CD4-positive, alpha-beta T cell treated with Interleukin-4 for 4 hours (primary cell): ENCODE measurements at regions not wholly inside any gene's neighbourhood (a gene's known extent, or its start where the extent isn't known, plus 50 kb on each side); places are given as distances from the start of the nearest gene placed in this dataset.
"Not testable (repeated sequence)": the region's sequence is repeated elsewhere in the genome, so short reads cannot be mapped to it uniquely, and the experiment has no call there.

Source experiments
- DNase-seq: peaks from one replicate; pipeline ENCODE4 v3.0.0-alpha.2; 2020

DNA sequence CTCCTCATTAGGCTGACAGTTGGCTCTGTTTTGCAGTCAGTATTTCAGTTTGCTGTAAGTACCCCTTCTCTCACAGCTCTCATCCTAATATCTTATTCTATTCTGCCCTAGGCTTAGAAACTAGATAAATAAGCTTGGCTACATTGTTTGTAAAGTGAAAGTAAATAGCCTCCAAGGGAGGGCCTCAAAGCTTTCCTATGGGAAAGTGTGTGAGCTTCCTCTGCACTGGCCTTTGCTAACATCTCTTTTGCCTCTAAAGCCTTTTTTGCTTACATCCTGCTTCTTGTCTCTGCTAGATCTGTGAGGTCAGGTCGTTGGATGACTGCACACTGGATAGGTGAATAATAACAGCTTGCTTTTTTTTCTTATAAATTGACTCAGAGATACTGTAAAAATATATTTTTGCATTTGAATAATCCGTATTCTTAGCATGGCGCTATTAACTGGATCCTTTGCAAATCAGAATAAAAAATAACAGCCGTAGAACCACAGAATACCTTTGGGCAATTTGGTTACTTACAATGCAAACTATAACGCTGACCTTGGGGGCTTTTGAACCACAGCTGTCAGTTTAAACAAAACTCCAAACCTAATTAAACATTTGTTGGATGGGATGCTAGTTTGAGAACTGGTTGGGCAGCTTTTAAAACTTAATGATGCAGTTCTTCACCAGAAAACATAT lies 55.1 kb downstream of the TTC6 start:
- DNase-seq: no peak

DNA sequence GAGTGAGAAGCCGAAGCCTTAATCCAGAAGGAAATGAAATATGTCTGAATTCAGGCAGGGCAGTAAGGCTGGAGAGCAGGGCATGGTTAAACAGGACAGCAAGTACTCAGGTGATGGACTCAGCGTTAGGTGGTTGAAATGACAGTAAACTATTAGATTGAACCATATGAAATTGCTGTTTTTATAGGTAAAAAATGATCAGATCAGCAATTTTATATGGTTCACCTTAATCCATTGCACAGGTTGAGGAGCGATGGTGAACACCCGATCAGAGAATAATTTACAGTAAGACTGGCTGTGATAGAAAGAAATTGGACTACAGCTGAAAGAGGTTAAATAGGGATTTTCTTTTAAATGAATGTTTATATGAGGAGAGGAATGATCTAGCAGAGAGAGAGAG lies 56.6 kb downstream of the TTC6 start:
- no peak for DNase-seq

DNA sequence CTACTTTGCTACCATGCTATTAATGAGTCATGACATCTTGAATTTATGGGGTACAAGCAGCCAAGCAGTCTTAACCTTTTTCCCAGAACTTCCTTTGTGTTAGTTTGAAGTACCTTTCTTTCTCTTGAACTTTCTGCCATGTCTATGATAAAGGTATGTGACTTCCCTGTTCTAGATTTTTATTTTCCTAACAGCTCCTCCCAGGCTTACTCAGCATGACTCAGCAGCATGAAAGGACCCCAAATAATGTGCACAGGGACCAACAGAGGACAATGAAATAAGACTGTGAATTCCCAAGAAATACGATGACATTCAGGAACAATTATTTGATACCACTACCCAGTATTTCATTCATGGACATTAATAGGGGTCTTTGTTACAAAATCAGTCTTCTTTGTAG lies 60.0 kb downstream of the TTC6 start:
- no peak for DNase-seq

DNA sequence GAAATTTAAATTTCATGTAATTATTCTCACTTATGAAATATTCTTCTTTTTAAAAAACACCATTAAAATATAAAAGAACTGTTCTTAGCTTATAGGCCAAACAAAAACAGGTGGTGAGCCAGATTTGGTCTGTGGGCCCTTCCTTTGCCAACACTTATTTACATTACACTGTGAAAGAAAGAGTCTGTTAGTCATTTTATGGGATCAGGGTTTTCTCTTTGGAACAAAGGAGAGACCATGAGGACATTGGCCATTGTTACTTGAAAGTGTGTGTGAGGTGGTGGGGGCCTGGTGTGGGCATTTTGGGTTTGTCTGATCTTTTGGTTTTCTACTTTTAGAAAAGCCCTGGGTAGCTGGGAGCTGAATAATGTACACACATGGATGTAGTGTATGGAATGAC lies 62.7 kb downstream of the TTC6 start:
- no peak for DNase-seq

DNA sequence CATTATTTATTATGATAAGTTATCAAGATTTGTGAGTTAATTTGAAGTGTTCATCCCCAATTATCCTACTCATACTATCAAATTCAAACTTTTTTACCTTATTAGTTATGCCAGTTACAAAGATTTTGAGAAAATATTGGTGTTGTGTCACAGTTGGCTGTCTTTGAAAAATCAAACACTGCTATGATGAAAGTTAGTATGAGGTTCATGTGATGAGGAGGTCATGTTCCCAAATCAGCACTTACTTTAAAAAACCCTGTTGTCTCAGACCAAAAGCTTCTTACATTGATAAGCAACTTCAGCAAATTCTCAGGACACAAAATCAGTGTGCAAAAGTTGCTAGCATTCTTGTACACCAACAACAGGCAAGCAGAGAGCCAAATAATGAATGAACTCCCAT lies 68.1 kb downstream of the TTC6 start:
- DNase-seq: no peak

DNA sequence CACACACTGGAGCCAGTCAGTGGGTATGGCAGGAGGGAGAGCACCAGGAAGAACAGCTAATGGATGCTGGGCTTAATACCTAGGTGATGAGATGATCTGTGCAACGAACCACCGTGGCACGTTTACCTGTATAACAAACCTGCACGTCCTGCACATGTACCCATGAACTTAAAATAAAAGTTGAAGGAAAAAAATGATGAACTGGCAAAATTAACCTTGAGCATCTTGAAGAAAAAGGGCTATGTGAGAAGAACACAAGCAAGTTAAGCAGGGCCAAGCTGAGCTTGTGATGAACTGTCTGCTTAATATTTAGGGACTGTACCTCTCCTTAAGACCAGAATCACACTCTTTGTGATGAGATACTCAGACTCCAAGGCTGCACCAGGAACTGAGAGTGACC lies 70.0 kb downstream of the TTC6 start:
- DNase-seq: no peak

DNA sequence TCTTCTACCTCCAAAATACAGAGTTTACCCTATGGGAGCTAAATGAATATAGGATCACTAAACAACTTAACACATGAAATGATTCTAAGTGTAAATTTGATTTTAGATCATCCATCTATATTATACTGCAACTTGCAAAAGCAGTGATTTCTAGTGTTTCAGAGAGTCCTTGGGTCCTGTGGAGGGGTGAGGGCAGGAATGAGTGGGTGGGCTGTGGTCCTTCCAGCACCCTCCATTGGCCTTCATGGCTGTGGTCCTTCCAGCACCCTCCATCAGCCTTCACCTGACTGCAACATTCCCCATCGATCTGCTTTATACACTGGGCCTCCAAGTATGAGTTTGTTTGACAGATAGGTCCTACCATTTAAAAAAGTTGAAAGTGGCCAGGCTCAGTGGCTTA lies 70.5 kb downstream of the TTC6 start:
- DNase-seq: no peak

DNA sequence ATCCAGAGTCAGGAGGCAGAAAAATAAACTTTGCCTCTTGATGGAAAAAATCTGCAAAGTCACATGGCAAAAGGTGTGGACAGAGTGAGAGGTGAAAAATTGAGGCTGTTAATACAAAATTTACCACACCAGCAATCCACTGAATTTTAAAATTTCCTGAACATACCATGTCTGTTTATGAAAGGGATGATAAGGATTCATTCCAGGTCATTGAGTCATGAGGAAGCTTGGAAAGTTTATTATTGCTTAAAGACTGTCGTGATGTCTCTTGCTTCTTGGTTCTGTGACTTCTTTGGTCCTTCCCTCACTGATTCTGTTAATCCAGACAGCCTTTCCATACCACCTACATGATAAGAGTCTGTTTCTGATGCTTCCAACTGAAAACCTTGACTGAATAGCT lies 73.2 kb downstream of the TTC6 start:
- DNase-seq: no peak

DNA sequence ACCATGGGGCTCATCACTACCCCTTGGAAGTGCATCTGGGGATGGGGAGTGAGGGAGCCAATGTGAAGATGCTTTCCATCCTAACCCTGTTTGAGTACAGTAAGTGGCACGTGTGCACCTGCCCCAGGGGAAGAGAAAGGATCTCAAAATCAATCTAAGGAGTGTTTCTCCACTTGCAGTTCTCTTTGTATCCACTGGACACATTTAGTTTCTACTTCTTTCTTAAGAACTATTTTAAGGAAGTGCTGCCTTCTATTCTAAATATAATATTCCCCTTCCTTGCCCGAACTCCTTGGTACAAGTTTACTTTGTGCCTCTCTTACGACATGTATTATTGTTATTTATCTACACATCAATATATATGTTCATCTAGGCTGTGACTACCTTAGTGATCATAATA lies 73.8 kb downstream of the TTC6 start:
- DNase-seq: no peak

DNA sequence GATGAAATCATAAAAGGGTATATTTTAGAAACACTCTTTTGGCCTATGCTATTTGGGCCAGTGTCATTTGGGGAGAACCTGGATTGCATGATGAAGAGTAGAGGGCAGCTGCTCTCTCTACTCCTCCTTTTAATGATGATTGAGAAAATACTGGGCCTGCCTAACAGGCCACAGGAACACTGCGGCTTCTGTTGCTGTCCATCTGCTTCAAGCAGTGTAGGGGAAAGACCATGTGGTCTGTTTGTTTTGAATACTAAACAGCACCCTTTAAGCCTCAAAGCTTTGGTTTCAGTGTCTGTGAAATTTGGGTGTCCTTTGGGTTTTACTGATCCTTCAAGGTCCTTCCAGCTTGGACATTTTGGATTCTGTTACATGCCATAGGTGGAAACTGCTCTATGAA lies 78.0 kb downstream of the TTC6 start:
- no peak for DNase-seq

DNA sequence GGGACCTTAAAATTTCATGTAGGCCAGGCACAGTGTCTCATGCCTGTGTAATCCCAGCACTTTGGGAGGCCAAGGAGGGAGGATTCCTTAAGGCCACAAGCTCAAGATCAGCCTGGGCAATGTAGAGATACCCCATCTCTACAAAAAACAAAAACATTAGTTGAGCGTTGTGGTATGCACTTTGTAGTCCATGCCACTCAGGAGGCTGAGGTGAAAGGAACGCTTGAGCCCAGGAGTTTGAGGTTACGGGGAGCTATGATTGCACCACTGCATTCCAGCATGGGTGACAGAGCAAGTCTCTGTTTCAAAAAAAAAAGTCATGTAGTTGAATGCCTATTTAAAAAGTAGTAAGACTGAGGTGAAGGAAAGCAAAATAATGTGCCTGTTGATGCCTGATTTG lies 83.5 kb downstream of the TTC6 start:
- DNase-seq: no peak

DNA sequence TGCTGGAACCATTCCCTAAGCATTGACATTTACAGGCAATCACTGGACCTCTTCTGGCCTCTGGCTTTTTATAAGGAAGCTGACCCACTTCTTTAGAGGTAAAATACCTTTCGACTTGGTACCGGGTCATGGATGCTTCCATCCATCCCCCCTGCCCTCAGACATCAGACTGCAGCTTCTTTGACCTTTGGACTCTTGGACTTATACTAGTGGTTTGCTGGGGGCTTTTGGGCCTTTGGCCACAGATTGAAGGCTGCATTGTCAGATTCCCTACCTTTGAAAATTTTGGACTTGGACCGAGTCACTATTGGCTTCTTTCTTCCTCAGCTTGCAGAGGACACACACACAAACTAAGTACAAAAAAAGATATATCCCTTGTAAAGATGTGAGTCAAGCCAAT lies 86.1 kb downstream of the TTC6 start:
- DNase-seq: no peak

DNA sequence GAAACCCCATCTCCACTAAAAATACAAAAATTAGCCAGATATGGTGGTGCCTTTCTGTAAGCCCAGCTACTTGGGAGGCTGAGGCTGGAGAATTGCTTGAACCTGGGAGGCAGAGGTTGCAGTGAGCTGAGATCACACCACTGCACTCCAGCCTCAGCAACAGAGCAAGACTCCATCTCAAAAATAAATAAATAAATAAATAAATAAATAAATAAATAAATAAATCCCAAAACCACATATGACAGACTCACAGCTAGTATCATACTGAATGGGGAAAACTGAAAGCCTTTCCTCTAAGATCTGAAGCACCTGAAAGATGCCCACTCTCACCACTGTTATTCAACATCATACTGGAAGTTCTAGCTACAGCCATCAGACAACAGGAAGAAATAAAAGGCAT lies 97.3 kb downstream of the TTC6 start:
- DNase-seq: not testable (repeated sequence)

DNA sequence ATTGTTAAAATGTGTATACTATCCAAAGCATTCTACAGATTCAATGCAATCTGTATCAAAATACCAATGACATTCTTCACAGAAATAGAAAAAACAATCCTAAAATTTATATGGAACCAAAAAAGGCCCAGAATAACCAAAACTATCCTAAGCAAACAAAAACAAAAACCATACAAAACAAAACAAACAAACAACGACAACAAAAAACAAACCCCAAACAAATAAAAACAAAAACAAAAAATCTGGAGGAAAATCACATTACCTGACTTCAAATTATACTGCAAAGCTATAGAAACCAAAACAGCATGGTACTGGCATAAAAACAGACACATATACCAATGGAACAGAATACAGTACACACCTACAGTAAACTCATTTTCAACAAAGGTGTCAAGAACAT lies 98.0 kb downstream of the TTC6 start:
- not testable (repeated sequence) for DNase-seq

DNA sequence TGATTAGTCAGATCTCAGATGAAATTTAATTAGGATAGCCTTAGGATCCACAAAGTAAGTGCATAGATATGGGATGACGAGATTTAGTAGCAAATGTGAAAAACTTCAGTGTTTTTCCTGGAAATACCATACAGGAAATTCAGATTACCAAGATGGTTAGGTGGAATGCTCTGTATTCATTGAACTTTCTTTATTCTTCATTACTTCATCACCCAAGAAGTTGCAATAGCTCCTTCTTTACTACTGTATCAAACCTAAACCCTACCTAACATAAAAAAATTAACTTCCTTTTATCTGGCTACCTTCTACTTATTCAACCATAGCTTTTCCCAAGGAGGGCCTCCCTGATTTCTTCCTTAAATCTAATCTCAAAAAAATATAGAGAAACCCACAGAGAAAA lies 100.4 kb downstream of the TTC6 start:
- no peak for DNase-seq

DNA sequence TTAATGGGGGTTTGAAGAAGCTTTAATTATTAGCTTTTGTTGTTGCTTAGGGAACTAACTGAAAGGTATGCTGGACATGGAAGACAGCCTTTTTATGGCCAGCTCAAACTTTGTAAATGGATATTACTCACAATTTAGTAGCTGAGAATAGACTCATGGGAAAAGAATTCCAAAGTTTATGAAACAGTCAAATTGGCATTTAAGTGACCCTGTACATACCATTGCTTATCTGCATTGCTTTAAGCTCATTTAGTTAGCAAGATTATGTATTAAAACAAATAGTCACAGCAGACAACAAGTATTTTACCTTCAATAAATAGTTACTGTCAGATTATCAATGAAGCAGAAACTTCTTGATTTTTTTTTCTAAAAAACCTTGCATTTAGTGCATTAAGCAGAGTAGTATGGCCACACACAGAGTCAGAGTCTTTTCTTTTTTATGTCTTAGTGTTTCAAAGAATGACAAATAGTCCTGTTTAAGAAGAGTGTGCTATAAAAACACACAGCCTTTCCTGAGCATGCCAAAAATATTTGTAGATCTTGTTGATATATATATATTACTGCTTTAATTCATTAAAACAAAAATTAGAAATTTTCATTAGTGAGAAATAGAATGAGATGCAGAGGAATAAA lies 102.2 kb downstream of the TTC6 start:
- DNase-seq: no peak

DNA sequence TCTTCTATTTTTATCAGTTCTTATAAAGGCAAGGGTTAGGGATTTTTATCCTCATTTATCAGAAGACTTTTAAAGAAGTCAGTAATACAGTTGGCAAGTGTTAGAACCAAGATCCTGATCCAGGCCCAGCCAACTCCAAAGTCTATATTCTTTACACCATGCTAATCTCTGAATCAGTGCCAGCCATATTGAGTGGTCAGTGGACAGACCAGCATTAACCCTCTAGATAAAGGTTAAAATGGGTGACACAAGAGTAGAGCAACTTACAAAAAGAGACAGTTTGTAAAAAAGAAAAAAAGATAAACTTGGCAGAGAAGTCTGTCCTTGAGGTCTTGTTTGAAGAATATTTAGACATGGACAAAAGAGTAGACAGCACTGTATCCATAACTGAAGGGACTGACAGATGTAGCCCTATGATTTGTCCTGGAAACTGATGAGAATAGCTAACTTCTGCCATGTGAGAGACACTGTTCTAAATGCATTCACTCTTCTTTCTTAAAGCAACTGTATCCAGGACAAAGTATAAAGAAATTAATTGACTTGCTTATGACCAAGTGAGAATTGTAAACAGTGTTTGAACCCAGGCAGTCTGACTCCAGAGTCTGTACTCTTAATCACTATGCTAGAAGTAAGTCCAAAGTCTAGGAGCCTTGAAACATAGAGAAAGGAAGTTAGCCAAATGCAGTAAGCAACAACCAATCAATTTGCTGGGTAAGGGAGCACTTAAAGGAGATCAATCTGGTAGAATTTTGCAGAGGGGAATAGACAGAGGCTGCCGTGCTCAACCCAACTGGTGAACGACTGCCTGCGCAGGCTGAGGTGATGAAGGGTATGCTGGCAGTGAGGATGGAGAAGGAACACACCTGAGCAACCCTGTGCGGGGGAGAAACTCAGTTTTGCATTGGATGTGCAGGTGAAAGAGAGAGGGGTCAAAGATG lies 103.7 kb downstream of the TTC6 start:
- DNase-seq: no peak

DNA sequence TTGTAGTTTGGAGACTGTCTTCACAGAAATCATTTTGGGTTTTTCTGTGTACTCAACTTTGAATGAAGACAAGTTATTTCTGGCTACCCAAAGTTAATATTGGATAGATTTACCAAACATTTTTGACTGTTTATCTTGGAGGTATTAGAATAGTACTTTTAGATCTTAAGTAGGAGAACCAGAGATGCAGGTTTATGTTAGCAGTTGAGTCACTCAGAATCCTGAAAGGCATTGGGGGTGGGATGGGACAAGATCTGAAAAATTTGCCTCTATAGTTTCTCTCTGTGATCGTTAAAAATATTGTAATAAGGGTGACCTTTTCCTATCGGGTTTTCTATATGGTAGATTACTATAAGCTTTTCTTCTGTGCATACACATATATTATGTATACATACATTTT lies 112.3 kb downstream of the TTC6 start:
- DNase-seq: no peak

DNA sequence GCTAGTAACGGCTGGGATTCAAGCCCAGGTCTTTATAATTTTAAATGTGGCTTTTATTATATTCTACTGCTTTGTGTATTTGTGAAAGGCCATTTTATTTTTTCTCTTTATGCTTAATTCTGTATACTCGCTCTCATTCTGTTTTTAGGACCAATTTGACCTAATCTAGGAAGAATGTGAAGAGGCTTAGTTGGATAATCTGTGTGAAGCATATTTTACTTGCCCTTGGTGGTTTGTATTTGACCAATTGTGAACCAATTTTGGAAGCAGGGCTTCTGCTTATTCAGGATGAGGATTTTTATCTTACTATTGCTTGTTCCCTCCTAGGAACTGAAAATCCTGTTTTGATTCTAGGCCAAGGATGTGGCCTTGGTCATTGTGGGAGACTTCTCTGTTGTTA lies 113.1 kb downstream of the TTC6 start:
- no peak for DNase-seq

DNA sequence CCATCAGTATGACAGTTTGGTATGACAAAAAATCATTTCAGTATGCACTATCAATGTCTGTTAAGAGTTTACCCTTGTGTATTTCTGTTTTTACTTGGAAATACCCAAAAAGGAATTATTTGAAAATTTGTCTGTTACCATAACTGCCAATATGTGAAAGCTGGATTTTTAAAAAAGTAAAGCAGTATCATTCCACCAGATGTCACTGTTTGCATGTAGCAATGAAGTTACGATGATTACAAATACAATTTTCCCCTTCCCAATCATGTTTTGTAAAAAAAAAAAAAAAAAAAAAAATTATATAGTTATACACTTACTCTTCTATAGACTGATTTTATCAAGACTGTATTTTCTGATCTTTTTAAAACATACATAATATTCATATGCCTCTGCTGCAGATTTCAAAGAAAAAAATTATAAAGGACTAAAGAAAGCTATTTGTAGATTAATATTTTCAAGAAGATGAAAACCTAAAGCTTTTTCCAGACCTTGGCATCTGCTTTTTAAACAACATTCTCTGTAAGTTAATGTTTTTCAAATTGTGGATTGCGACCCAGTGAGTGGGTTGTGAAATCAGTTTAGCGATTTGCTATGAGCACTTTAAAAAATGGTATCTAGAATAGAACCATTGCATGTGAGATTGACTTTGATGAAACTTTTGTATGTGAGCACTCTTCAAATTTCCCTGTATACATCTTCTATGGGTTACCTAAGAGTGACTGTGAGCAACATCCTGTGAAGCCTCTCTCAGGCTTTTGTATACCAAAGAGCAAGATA lies 114.2 kb downstream of the TTC6 start:
- no peak for DNase-seq

DNA sequence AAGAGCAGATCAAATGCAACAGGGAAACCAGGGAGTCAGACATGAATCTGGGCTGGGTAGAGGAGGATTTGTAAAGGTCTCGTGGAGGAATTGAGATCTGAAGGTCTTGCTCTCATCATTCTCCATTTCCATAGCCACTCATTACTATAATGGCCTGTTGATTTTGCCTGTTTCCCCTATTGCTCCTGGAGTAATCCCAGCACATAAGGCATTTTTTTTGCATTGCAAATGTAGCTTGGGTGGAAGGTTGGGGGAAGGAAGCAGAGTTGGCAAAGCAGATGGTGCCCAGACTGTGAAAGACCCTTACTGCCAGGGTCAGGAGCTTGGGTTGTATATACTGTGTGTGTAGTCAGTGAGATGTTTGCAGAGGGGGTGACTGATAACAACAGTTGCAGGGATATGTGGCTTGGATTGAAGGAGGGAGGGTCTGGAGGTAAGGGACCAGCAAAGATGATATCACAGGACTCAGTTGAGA lies 116.0 kb downstream of the TTC6 start:
- no peak for DNase-seq

DNA sequence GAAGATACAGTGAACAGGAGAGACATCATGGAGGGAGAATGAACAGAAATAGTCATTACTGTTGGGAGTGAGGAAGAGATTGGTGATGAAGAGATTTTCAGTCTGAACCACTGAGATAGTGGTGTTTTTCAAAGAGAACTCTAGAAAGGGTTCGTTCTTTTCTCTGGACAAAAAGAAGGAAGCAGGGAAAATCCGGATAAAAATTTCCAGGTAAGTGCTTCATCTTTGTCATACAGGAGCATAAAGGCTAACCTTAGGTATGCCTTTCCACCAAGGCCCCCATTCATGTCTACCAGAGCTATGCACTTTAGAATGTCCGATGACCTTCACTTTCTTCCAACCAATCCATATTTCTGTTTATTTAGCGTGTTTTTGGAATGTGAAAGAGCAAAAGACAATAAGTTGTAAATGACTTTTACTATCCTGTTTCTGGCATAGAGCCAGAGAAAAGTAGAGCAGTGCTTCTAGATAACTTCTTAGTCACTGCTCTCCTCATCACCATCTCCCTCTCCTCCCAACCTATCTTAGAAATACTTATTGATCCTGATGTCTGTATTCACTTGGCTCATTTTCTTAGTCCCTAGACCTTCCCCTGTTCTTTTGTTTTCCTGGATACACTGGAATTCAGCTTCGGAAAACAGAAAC lies 116.5 kb downstream of the TTC6 start:
- no peak for DNase-seq

DNA sequence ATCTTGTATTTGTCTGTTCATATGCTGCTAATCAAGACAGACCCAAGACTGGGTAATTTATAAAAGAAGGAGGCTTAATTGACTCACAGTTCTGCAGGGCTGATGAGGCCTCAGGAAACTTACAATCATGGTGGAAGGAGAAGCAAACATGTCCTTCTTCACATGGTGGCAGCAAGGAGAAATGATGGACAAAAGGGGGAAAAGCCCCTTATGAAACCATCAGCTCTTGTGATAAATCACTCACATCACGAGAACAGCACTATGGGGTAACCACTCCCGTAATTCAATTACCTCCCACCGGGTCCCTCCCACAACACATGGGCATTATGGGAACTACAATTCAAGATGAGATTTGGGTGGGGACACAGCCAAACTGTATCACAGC lies 117.0 kb downstream of the TTC6 start:
- not testable (repeated sequence) for DNase-seq
